B cell (primary cell): ENCODE measurements at regions not wholly inside any gene's neighbourhood (a gene's known extent, or its start where the extent isn't known, plus 50 kb on each side); places are given as distances from the start of the nearest gene placed in this dataset.

Source experiments
- EZH2 ChIP-seq: IDR thresholded peaks from 2 replicates; pipeline ENCODE4 v1.6.1; 2012; ENCODE audit warnings: borderline replicate concordance, low read depth, mild to moderate bottlenecking, moderate library complexity, low read length; ENCODE audit not compliant: insufficient read depth, poor library complexity, severe bottlenecking
- TF ChIP-seq, protein P1 (sequence below): fragments of 200-600 bp; IDR thresholded peaks from one replicate; pipeline ENCODE4 v1.8.0; 2022; ENCODE audit warnings: antibody characterized with exemption, mild to moderate bottlenecking

DNA sequence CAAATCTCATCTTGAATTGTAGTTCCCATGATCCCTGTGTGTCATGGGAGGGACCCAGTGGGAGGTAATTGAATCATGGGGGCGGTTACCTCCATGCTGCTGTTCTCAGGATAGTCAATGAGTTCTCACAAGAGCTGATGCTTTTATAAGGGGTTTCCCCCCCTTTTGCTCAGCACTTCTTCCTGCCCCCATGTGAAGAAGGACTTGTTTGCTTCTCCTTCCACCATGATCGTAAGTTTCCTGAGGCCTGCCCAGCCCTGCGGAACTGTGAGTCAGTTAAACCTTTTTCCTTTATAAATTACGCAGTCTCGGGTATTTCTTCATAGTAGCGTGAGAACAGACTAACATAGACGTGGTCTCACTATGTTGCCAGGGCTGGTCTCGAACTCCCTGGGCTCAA is 56.1 kb upstream of the EIF5 start:
- TF ChIP-seq EZH2: no peak
- TF ChIP-seq, protein P1, sequence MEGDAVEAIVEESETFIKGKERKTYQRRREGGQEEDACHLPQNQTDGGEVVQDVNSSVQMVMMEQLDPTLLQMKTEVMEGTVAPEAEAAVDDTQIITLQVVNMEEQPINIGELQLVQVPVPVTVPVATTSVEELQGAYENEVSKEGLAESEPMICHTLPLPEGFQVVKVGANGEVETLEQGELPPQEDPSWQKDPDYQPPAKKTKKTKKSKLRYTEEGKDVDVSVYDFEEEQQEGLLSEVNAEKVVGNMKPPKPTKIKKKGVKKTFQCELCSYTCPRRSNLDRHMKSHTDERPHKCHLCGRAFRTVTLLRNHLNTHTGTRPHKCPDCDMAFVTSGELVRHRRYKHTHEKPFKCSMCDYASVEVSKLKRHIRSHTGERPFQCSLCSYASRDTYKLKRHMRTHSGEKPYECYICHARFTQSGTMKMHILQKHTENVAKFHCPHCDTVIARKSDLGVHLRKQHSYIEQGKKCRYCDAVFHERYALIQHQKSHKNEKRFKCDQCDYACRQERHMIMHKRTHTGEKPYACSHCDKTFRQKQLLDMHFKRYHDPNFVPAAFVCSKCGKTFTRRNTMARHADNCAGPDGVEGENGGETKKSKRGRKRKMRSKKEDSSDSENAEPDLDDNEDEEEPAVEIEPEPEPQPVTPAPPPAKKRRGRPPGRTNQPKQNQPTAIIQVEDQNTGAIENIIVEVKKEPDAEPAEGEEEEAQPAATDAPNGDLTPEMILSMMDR: no peak
